Activated CD4-positive, alpha-beta T cell treated with anti-CD3 and anti-CD28 coated beads, Interleukin-2, amount 10 ng/mL, durations not matched to agents 7 days and 5 days (primary cell): ENCODE measurements at regions not wholly inside any gene's neighbourhood (a gene's known extent, or its start where the extent isn't known, plus 50 kb on each side); places are given as distances from the start of the nearest gene placed in this dataset.

Experiments used
- CTCF ChIA-PET: fragments of 350-600 bp; sonication (Branson Sonifier 250); formaldehyde crosslinking; loops from one replicate; lab custom pipeline; 2021; ENCODE audit warnings: antibody characterized with exemption; lab: Charles Lee
- POLR2A ChIA-PET: fragments of 350-600 bp; sonication (Branson Sonifier 250); formaldehyde crosslinking; loops from one replicate; lab custom pipeline; 2021; ENCODE audit warnings: antibody characterized with exemption; lab: Charles Lee
- DNase-seq: peaks from one replicate; pipeline ENCODE4 v3.0.0-alpha.2; 2020
- H3K27ac Mint-ChIP-seq: one replicate; pipeline ENCODE4 v1.8.0; 2021; ENCODE audit warnings: mild to moderate bottlenecking, moderate library complexity, mixed read lengths
- H3K27me3 Mint-ChIP-seq: one replicate; pipeline ENCODE4 v1.8.0; 2021; ENCODE audit warnings: mixed read lengths
- H3K36me3 Mint-ChIP-seq: one replicate; pipeline ENCODE4 v1.8.0; 2021; ENCODE audit warnings: low read depth, mixed read lengths
- H3K4me1 Mint-ChIP-seq: one replicate; pipeline ENCODE4 v1.8.0; 2021; ENCODE audit warnings: mixed read lengths
- H3K4me3 Mint-ChIP-seq: one replicate; pipeline ENCODE4 v1.8.0; 2021; ENCODE audit warnings: mild to moderate bottlenecking, moderate library complexity, mixed read lengths
- H3K9me3 Mint-ChIP-seq: one replicate; pipeline ENCODE4 v1.8.0; 2021; ENCODE audit warnings: mixed read lengths

DNA sequence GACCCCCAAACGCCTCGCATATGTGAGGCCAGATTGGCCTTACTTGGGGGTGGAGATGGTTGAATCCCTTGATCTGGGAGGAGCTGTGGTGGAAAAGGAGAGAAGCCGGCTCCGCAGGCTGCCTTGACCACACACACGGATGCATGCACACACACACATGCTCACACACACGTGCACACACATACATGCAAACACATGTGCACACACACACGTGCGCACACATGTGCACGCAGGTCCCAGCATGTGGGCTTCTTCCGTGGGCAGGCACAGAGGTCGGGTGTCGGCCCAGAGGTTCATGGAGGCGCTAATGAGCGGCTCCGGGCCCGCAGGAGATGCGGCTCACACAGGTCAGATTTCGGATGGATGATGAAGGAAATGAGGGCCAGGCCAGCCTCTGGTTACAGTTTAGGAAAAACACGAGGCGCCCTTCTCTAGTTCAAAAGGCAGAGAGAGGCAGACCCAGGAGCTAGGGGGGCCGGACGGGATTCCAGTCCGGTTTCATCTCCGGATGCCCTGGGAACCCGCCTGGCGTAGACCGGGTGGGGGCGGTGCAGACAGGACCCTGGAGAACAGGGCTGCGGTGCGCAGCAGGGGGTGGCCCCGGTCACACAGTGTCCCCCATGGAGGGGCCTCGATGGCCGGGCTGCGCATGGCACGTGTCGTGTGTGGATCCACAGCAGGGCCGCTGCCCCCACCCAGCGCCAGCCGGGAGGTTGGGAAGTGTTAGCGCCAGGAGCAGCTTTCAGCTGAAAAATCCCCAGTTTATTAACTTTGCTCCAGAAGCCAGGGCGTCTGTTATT, 91.1 kb upstream of the ACTRT2 start:
- no peak overlapping the region for H3K4me3 Mint-ChIP-seq
- POLR2A ChIA-PET: no interaction called here
- no peak overlapping the region for H3K27ac Mint-ChIP-seq
- H3K36me3 Mint-ChIP-seq: no peaks in the 10 kb centered on the region
- no peaks in the 10 kb centered on the region for H3K27me3 Mint-ChIP-seq
- no peaks in the 10 kb centered on the region for H3K4me1 Mint-ChIP-seq
- no peak for DNase-seq
- H3K9me3 Mint-ChIP-seq: no peaks in the 10 kb centered on the region
- CTCF ChIA-PET: interaction anchor here (1.3 kb wide), 1 partner anchor 9 kb away, joined by 3 read pairs; no protein-coding TSS in a partner anchor

DNA sequence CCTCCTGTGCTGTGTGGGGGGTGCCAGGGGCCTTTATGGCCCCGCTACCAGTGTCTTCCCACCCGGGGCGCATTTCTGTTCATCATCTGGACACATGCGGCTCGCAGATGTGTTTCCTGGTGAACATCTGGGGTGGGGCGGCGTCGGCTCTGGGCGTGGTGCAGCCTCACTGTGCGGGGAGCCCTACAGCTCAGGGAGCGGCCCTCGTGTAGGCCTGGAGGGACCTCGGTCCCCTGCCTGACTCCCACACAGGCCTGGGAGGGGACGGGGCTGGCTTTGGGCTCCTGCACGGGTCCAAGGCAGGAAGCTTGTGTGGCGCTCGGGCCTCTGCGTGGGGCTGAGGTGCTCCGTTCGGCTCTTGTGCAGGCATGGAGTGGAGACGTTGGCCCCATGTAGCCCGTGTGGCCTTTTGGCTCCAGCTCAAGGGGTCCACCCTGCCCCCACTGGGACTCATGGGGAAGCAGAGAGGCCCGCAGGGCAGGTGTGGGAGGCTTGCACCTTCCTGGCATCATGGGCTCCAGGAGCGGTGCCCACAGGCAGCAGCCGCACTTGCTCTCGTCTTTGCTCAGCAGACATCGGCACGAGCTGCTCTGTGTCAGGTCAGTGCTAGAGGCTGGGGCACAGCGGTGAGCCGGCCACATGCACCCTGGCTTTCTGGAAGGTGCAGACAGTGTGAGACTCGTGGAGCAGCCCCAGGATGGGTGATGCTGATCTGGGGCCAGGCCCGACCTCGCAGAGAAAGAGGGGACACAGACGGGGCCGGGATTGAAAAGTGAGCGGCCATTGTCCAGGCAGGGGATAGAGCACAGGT, 90.1 kb upstream of the ACTRT2 start:
- Mint-ChIP-seq H3K4me3 (no peak overlapping the region), H3K4me1 (no peaks in the 10 kb centered on the region), H3K27ac (no peak overlapping the region), H3K27me3 (no peaks in the 10 kb centered on the region), H3K9me3 (no peaks in the 10 kb centered on the region), H3K36me3 (no peaks in the 10 kb centered on the region)
- DNase-seq: no peak
- POLR2A ChIA-PET: no interaction called here
- CTCF ChIA-PET: no interaction called here

DNA sequence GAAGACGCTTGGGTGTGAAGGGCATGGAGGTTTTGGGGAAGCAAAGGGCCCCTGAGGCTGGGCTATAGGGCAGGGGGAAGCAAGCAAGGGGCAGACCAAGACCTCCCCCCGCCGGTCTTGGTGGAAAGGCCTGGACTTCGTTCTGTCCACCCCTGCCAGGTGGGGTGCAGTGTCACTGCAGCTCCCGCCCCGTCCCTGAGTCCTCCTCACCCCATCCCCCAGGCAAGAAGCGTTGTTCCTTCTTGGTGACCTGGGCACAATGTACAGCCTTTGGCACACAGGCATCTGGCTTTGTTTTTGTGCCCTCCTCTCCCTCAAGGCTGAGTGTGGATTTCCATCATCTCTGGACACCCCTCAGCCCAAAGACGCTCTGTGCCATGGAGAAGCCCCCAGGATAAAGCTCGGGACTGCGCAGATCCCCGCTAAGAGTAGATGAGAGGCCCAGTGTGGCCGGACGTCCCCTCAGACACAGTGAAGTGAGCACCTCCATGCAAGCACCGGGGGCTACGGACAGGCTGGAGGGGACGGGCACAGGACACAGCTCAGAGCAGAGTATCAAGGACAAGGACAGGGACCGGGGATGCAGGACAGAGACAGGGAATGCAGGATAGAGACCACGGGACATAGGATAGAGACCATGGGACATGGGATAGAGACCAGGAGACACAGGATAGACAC, 89.4 kb upstream of the ACTRT2 start:
- ChIA-PET POLR2A (no interaction called here), CTCF (no interaction called here)
- H3K9me3 Mint-ChIP-seq: no peaks in the 10 kb centered on the region
- no peaks in the 10 kb centered on the region for H3K27me3 Mint-ChIP-seq
- no peak for DNase-seq
- no peak overlapping the region for H3K27ac Mint-ChIP-seq
- H3K36me3 Mint-ChIP-seq: no peaks in the 10 kb centered on the region
- no peak overlapping the region for H3K4me3 Mint-ChIP-seq
- H3K4me1 Mint-ChIP-seq: no peaks in the 10 kb centered on the region

DNA sequence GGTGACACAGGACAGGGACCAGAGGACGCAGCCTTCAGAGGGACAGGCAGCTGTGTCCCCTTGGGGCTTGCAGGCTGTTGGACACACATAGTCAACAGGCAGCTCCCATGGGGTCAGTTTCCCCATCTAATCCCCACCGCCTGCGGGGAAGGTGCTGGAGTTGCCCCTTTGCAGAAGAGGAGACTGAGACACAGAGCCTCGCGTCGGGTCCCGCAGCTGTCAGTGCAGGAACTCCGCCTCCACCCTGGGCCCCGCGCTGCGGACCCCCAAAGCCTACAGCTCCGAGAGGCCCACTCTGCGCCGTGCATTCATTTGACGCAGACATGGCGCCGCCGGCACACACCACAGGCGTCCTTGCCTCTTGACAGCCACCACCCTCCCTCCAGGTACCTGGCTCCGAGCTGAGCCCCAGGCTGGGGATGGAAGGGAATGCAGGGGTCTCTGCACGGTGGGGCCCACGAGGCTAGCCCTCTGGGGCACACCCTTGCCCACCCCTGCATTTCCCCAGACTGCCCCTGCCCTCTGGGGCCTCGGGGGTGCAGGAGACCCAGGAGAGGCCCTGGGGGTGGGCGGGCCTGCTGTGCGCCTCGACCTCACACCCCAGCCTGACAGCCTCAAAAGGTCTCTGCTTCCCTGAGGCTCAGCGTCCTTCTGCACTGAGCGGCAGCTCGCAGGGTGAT, 88.5 kb upstream of the ACTRT2 start:
- peaks cover 1% of the 10 kb centered on the region for H3K9me3 Mint-ChIP-seq
- no peak overlapping the region for H3K27ac Mint-ChIP-seq
- DNase-seq: no peak
- H3K4me1 Mint-ChIP-seq: no peaks in the 10 kb centered on the region
- H3K4me3 Mint-ChIP-seq: no peak overlapping the region
- CTCF ChIA-PET: no interaction called here
- POLR2A ChIA-PET: no interaction called here
- H3K36me3 Mint-ChIP-seq: no peaks in the 10 kb centered on the region
- H3K27me3 Mint-ChIP-seq: no peaks in the 10 kb centered on the region

DNA sequence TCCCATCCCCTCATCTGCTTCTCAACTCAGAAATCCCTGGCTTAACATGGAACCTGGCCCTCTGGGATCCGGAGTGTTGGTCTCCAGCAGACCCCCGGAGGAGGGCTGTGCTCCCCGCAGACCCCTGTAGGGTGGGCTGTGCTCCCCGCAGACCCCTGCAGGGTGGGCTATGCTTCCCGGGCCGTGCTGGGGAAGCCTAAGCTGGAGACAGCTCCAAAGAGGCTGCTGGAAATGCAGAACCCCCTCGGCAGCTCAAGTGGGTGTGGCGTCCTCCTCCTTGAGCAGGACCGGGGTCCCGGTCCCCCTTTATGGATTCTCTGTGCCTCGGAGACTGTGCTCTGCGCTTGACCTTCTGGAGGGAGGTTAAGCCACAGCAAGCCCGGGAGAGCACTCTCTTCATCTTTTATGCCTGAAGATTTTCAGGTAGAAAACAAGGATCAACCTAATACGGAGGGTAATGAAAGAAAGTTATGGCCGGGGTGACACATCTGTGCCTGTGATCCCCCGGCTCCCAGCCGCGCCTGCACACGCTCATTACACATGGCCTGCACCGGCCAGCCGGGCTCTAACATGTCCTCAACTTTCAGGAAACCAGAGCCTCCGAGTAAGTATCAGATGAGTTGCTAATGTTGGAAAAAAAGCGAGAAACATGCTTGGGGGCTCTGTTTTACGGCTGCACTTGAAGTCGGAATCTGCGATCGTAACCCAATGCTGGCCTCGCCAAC, 87.7 kb upstream of the ACTRT2 start:
- ChIA-PET CTCF (no interaction called here), POLR2A (no interaction called here)
- no peaks in the 10 kb centered on the region for H3K27me3 Mint-ChIP-seq
- H3K9me3 Mint-ChIP-seq: peaks cover 7% of the 10 kb centered on the region
- no peaks in the 10 kb centered on the region for H3K36me3 Mint-ChIP-seq
- no peak overlapping the region for H3K27ac Mint-ChIP-seq
- H3K4me3 Mint-ChIP-seq: no peak overlapping the region
- no peak for DNase-seq
- no peaks in the 10 kb centered on the region for H3K4me1 Mint-ChIP-seq

DNA sequence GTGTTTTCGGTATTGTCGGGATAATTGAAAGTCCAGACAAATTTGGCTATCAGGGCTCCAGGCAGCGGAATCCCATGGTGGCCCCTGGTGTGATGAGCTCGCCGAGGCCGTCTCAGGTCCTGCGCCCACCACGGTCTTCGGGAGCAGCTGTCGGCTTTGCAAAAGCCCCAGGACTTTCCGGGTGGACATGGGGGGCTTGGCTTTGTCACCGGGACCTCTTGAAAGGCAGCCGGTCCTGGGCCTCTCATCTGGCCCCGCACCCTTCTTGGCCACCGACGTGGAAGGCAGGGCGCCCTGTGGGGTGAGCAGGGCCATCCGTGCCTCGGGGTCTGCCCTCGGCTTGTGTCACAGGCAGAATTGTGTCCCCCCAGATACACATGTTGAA, 87.1 kb upstream of the ACTRT2 start:
- H3K27ac Mint-ChIP-seq: no peak overlapping the region
- DNase-seq: no peak
- POLR2A ChIA-PET: no interaction called here
- H3K4me1 Mint-ChIP-seq: no peaks in the 10 kb centered on the region
- CTCF ChIA-PET: no interaction called here
- H3K9me3 Mint-ChIP-seq: peaks cover 7% of the 10 kb centered on the region
- H3K4me3 Mint-ChIP-seq: no peak overlapping the region
- no peaks in the 10 kb centered on the region for H3K36me3 Mint-ChIP-seq
- H3K27me3 Mint-ChIP-seq: no peaks in the 10 kb centered on the region

DNA sequence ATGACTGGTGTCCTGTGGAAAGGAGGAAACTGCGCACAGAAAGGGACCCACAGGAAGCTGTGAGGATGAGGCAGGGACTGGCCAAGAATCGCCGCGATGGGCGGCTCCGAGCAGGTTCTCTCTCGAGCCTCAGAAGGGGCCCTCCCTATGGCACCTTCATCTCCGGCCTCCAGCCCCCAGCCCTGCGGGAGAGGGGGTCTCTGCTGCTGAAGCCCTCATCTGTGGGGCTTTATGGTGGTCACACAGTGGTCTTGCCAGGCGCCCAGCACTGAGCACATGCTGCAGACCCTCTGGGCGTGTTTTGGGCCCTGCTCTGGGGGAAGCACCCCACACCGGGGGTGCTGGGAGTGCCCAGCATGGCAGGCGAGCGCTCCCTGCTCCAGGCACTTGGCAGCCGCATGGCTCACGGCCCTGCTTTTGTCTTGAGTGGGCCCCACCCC, 86.6 kb upstream of the ACTRT2 start:
- no peaks in the 10 kb centered on the region for H3K27me3 Mint-ChIP-seq
- H3K27ac Mint-ChIP-seq: no peak overlapping the region
- ChIA-PET CTCF (no interaction called here), POLR2A (no interaction called here)
- H3K36me3 Mint-ChIP-seq: no peaks in the 10 kb centered on the region
- no peak overlapping the region for H3K4me3 Mint-ChIP-seq
- no peaks in the 10 kb centered on the region for H3K4me1 Mint-ChIP-seq
- H3K9me3 Mint-ChIP-seq: peaks cover 7% of the 10 kb centered on the region
- DNase-seq: no peak

DNA sequence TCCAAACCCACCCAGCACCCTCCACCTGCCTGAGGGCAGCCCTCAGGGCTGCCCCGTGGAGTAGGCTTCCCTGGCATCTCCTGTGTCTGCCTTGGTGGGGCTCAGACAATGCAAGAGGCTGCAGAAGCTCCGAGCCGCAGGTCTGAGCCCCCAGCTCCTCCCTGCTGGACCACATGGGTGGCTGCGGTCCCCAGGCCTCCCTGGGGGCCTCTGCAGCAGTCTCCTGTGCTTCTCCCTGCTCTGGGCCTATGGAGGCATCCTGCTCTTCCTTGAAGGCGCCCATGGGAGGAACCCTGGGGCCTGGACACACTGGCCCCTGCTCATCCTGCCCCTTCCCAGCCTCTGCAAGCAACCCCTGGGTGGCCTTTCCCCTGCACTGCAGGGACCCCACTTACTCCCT, 86.1 kb upstream of the ACTRT2 start:
- H3K4me1 Mint-ChIP-seq: no peaks in the 10 kb centered on the region
- ChIA-PET POLR2A (no interaction called here), CTCF (no interaction called here)
- peaks cover 7% of the 10 kb centered on the region for H3K9me3 Mint-ChIP-seq
- no peak for DNase-seq
- H3K27ac Mint-ChIP-seq: no peak overlapping the region
- H3K4me3 Mint-ChIP-seq: no peak overlapping the region
- H3K27me3 Mint-ChIP-seq: no peaks in the 10 kb centered on the region
- H3K36me3 Mint-ChIP-seq: no peaks in the 10 kb centered on the region

DNA sequence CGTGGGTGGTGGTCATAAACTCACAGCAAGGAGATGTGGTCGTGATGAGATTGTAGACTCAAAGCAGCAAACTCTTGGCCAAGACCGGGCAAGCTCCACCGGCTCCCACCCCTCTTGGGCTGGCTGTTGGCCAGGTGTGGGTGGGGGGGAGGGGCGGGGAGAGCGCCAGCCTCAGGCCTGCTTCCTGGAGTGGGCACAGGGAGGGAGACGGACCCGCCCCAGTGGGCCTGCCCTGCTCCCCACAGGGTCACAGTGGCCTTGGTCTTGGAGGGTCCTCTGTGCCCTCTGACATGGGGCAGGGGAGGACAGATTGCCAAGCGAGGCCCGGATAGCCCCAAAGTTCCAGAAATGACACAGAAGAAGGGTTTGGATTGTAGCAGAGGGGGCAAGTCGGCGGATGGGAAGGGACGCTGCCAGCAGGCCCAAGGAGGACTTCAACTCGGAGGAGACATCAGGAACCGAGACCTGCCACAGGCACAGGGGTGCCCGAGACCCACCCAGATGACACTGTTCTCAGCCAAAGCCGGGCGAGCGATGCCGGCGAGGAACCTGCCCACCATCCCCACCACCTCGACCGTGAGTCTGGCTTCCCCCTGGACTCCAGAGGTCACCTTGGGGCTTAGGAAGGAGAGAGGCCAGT, 85.4 kb upstream of the ACTRT2 start:
- ChIA-PET CTCF (no interaction called here), POLR2A (no interaction called here)
- H3K4me1 Mint-ChIP-seq: no peaks in the 10 kb centered on the region
- no peaks in the 10 kb centered on the region for H3K36me3 Mint-ChIP-seq
- no peak overlapping the region for H3K27ac Mint-ChIP-seq
- peaks cover 10% of the 10 kb centered on the region for H3K9me3 Mint-ChIP-seq
- DNase-seq: no peak
- no peak overlapping the region for H3K4me3 Mint-ChIP-seq
- H3K27me3 Mint-ChIP-seq: no peaks in the 10 kb centered on the region

DNA sequence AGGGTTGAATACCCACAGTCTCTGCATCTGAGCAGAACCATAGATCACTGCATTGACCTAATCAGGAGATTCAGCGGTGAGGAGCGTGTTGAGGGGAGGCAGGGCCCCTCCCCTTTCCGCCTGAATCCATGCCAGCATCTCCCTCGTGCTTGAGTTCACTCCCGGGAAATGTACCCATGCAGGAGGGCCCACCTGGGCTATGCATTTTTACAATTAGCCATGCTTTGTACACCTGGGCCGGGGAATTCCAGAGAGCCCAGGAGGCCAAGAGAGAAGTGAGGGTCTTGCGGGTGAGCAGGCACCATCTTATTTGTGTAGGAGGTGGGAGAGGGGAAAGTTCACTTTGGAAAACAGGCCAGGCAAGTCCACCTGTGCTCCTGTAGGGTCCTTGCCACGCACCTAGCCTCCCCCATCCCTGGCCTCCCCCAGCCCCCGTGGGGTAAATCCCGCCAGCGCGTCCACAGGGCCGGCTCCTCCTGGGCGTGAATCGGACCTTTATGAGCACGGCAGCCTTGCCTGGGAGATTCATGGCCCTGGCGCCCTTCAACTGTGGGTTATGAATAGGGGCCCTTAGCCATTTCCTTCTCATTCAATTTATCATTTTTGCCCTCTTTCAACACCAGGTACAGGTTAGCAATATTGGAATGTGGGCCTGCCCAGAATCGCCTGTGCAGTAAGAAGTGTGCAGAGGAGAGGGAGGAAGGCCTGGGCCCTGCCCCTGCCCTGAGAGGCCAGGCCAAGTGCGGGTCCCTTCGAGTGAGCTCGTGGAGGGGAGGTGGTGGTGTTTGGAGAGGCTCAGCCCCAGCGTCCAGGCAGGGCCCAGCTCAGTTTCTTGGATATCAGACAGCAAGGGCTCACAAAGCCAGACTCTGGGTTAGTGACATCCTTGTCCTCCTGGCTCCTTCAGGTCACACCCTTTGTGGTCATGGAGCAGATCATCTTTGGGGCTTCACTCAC, 84.4 kb upstream of the ACTRT2 start:
- H3K9me3 Mint-ChIP-seq: peaks cover 11% of the 10 kb centered on the region

DNA sequence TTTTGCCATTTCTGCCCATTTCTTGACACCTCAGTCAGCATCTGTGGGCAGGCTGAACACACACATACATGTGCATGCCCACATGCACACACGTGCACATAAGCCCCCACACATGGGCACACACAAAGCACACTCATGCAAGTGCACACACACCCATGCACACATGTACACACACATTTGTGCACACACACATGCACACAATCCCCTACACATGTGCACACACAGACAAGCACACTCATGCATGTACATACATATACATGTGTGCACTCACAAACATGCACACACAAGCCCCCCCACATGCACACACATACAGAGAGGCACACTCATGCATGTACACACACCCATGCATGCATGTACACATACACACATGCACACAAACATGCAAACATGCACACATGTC, 83.5 kb upstream of the ACTRT2 start:
- peaks cover 11% of the 10 kb centered on the region for H3K9me3 Mint-ChIP-seq
- ChIA-PET POLR2A (no interaction called here), CTCF (no interaction called here)
- H3K36me3 Mint-ChIP-seq: no peaks in the 10 kb centered on the region
- DNase-seq: no peak
- H3K4me1 Mint-ChIP-seq: no peaks in the 10 kb centered on the region
- no peaks in the 10 kb centered on the region for H3K27me3 Mint-ChIP-seq
- no peak overlapping the region for H3K4me3 Mint-ChIP-seq
- H3K27ac Mint-ChIP-seq: no peak overlapping the region

More for the DNA sequence above, 84.4 kb upstream of the ACTRT2 start:
- POLR2A ChIA-PET: no interaction called here
- H3K4me1 Mint-ChIP-seq: no peaks in the 10 kb centered on the region
- CTCF ChIA-PET: no interaction called here
- no peak overlapping the region for H3K27ac Mint-ChIP-seq
- no peaks in the 10 kb centered on the region for H3K27me3 Mint-ChIP-seq
- no peak for DNase-seq
- no peaks in the 10 kb centered on the region for H3K36me3 Mint-ChIP-seq
- no peak overlapping the region for H3K4me3 Mint-ChIP-seq
